ENCODE measurements at regions not wholly inside any gene's neighbourhood (a gene's known extent, or its start where the extent isn't known, plus 50 kb on each side); places are given as distances from the start of the nearest gene placed in this dataset.

GRCh38 chr1:55554611-55555010, 339.4 kb upstream of the USP24 start:
- TF ChIP-seq, protein P1, sequence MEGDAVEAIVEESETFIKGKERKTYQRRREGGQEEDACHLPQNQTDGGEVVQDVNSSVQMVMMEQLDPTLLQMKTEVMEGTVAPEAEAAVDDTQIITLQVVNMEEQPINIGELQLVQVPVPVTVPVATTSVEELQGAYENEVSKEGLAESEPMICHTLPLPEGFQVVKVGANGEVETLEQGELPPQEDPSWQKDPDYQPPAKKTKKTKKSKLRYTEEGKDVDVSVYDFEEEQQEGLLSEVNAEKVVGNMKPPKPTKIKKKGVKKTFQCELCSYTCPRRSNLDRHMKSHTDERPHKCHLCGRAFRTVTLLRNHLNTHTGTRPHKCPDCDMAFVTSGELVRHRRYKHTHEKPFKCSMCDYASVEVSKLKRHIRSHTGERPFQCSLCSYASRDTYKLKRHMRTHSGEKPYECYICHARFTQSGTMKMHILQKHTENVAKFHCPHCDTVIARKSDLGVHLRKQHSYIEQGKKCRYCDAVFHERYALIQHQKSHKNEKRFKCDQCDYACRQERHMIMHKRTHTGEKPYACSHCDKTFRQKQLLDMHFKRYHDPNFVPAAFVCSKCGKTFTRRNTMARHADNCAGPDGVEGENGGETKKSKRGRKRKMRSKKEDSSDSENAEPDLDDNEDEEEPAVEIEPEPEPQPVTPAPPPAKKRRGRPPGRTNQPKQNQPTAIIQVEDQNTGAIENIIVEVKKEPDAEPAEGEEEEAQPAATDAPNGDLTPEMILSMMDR (IDR thresholded peaks at IDR 0.05) = no peak
- TF ChIP-seq POLR2A (IDR thresholded peaks at IDR 0.05) = no peak
